HUES48 (cell line): ENCODE measurements at regions not wholly inside any gene's neighbourhood (a gene's known extent, or its start where the extent isn't known, plus 50 kb on each side); places are given as distances from the start of the nearest gene placed in this dataset.

Experiments
- H3K27ac ChIP-seq: one replicate; pipeline ENCODE4 v1.7.0; 2013; ENCODE audit warnings: low read depth, low read length, inconsistent platforms
- H3K27me3 ChIP-seq: 2 replicates; pipeline ENCODE4 v1.6.1; 2013; ENCODE audit warnings: mild to moderate bottlenecking, low read length; ENCODE audit not compliant: control insufficient read depth, insufficient read depth
- H3K36me3 ChIP-seq: 2 replicates; pipeline ENCODE4 v1.6.1; 2013; ENCODE audit warnings: low read length; ENCODE audit not compliant: control insufficient read depth, insufficient read depth
- H3K4me1 ChIP-seq: 2 replicates; pipeline ENCODE4 v1.6.1; 2013; ENCODE audit warnings: mild to moderate bottlenecking, low read length; ENCODE audit not compliant: control insufficient read depth, insufficient read depth
- H3K4me3 ChIP-seq: 2 replicates; pipeline ENCODE4 v1.5.1; 2013; ENCODE audit warnings: mild to moderate bottlenecking, low read depth, low read length
- H3K9ac ChIP-seq: 2 replicates; pipeline ENCODE4 v1.6.1; 2013; ENCODE audit warnings: mild to moderate bottlenecking, low read depth, low read length, moderate library complexity
- H3K9me3 ChIP-seq: 2 replicates; pipeline ENCODE4 v1.6.1; 2013; ENCODE audit warnings: low read length; ENCODE audit not compliant: control insufficient read depth, insufficient read depth

DNA sequence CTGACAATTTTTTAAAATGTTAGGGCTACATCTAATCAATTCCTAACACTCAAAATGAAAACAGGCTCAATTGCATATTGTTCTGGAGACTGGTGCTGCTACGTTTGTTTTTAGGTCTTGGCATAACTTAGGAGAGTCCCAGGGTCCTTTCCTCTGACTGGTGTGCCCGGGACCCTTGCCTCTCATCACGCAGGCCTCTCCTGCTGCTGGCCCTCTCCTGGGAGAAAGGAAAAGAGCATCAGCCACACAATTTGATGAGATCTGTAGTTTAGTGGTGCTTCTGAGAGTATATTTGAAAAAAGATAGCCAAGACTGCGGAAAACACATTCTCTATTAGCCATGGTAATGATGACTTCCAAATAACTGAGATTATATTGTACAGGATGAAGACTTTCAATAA is 380.0 kb downstream of the KLF12 start:
- H3K36me3 ChIP-seq: no peaks in the 10 kb centered on the region
- H3K4me3 ChIP-seq: no peak overlapping the region
- no peak overlapping the region for H3K27ac ChIP-seq
- peaks cover 12% of the 10 kb centered on the region for H3K4me1 ChIP-seq
- H3K9me3 ChIP-seq: no peaks in the 10 kb centered on the region
- no peak overlapping the region for H3K9ac ChIP-seq
- H3K27me3 ChIP-seq: no peaks in the 10 kb centered on the region

DNA sequence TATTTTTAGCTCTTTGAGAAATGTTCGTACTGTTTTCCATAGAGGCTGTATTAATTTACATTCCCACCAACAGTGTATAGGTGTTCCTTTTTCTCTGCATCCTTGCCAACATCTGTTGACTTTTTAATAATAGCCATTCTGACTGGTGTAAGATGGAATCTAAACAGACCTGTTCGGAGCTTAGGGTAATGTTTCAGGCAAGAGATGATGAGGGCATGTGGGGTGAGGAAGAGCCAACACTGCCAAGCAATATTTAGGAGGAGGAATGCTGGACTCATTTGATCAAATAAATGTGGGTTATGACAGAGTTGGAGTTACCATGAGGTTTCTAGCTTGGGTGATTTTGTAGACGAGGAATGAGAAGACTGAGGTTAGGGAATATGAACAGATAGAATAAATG is 382.9 kb downstream of the KLF12 start:
- Histone ChIP-seq H3K27me3 (no peaks in the 10 kb centered on the region), H3K36me3 (no peaks in the 10 kb centered on the region), H3K4me1 (peaks cover 12% of the 10 kb centered on the region), H3K9ac (no peak overlapping the region), H3K27ac (no peak overlapping the region), H3K4me3 (no peak overlapping the region), H3K9me3 (no peaks in the 10 kb centered on the region)

DNA sequence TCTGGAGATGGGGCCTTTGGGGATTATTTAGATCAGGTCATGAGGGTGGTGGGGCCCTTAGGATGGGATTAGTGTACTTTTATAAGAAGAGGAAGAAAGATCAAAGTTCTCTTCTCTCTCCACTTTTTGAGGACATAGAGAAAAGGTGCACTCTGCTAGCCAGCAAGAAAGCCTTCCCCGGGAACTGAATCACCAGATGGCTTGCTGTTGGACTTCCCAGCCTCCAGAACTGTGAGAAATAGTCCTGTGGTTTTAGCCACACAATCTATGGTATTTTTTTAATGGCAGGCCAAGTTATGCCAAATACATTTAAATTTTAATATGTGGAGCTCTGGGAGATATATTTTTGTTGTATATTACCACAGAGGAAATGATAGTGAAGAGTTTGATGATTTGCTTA is 385.8 kb downstream of the KLF12 start:
- H3K9ac ChIP-seq: no peak overlapping the region
- no peaks in the 10 kb centered on the region for H3K27me3 ChIP-seq
- H3K9me3 ChIP-seq: no peaks in the 10 kb centered on the region
- H3K36me3 ChIP-seq: no peaks in the 10 kb centered on the region
- no peak overlapping the region for H3K27ac ChIP-seq
- H3K4me3 ChIP-seq: no peak overlapping the region
- H3K4me1 ChIP-seq: no peaks in the 10 kb centered on the region

DNA sequence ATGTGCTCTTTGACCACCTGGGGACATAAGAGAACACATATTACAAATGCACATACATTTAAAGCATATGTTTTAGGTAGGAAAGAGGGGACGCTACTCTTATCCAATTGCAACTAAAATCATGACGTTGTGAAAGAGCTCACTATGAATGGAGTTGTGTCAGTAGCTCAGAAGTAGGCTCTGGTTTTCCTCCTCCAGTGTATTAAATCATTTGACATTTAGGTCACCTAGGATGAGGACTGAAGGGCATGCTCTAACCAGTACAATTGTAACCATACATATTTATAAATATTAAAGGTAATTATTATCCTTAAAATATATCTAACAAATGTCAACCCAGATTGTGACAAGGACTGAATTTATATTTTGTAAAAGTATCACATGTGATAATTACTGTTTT is 389.0 kb downstream of the KLF12 start:
- no peak overlapping the region for H3K9ac ChIP-seq
- H3K36me3 ChIP-seq: no peaks in the 10 kb centered on the region
- 0 out of 2 replicates have a peak, but pooled peaks cover 14% of the 10 kb centered on the region for H3K4me1 ChIP-seq
- H3K27me3 ChIP-seq: no peaks in the 10 kb centered on the region
- no peak overlapping the region for H3K4me3 ChIP-seq
- H3K9me3 ChIP-seq: no peaks in the 10 kb centered on the region
- no peak overlapping the region for H3K27ac ChIP-seq

DNA sequence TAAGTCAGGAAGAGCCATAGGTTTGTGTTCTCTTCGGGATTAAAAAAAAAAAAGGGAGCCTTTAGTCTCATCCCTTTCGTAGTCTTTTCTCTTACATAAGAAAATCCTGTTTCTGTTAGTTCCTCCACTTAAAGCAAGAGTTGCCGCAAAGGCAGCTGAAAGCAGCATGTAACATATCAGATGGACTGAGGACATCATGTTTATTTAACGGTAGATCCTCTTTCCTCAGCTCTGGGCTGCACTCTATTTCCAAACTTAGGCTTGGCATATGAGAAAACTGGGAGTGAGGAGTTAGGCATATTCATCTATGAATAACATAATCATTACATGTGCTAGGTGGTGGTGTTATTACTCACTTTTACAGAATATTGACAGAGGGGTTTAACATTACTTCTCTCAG is 391.2 kb downstream of the KLF12 start:
- Histone ChIP-seq H3K36me3 (no peaks in the 10 kb centered on the region), H3K9ac (no peak overlapping the region), H3K27me3 (no peaks in the 10 kb centered on the region), H3K4me1 (0 out of 2 replicates have a peak, but pooled peaks cover 14% of the 10 kb centered on the region), H3K27ac (no peak overlapping the region), H3K4me3 (no peak overlapping the region), H3K9me3 (no peaks in the 10 kb centered on the region)

DNA sequence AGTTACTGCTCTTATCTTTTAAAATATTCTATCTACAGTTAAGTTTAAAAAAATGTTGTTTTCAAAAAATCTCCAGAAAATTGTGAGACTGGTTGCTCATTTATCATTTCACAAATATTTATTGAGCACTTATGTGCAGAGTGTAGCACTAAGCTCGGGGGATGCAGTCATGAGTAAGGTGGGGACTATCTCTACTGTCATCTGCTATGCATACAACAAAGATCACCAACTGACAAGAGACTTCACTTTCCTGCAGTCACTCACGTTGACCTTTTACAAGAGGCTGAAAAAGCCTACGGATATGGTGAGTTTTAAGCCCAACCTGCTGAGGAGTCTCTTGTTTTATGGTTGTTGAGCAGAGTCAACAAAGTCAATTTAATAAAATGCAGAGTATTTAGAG is 392.5 kb downstream of the KLF12 start:
- no peaks in the 10 kb centered on the region for H3K36me3 ChIP-seq
- no peak overlapping the region for H3K9ac ChIP-seq
- H3K9me3 ChIP-seq: no peaks in the 10 kb centered on the region
- H3K27ac ChIP-seq: peak overlapping the region; percentile 56
- no peak overlapping the region for H3K4me3 ChIP-seq
- H3K4me1 ChIP-seq: 0 out of 2 replicates have a peak, but pooled peaks cover 14% of the 10 kb centered on the region
- no peaks in the 10 kb centered on the region for H3K27me3 ChIP-seq

DNA sequence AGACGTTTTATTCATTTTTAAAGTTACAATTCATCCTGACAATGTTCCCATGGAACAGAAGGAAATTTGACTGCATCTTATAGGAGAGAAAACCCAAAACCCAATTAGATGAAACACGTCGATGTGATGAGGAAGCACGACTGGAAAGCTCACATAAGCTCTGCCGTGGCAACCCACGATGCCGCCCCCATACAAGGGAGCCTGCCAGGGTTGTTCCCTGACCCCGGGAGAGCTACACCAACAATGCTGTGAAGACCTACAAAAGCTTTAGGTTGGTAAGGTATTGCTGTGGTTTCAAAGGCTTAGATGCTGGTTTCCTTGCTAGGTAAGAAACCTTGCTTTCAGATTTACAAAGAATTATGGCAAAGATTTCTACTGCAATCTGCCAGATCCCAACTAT is 393.1 kb downstream of the KLF12 start:
- Histone ChIP-seq H3K4me3 (no peak overlapping the region), H3K27ac (peak overlapping the region; percentile 56)

DNA sequence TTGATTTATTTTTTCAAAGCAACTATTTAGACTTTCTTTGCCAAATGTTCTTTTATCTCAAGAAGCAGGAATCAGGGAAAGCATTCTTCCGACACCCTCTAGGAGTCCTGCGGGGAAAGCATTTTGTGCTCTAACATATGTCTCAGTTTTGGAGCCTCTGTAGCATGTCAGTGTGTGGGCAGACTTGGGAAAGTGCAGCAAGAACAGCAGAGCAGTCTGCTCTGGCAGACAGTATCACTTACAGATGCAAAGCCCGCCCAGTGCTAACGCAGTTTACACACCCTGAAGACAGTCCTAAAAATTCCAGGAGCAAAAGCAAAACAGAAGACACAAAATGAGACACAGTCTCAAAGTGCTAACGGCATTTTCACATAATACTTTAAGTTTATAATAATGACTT is 393.5 kb downstream of the KLF12 start:
- Histone ChIP-seq H3K4me1 (0 out of 2 replicates have a peak, but pooled peaks cover 14% of the 10 kb centered on the region), H3K9ac (no peak overlapping the region), H3K36me3 (no peaks in the 10 kb centered on the region), H3K27me3 (no peaks in the 10 kb centered on the region), H3K27ac (no peak overlapping the region), H3K9me3 (no peaks in the 10 kb centered on the region), H3K4me3 (no peak overlapping the region)

More for the DNA sequence above, 393.1 kb downstream of the KLF12 start:
- H3K27me3 ChIP-seq: no peaks in the 10 kb centered on the region
- no peaks in the 10 kb centered on the region for H3K36me3 ChIP-seq
- 0 out of 2 replicates have a peak, but pooled peaks cover 14% of the 10 kb centered on the region for H3K4me1 ChIP-seq
- no peaks in the 10 kb centered on the region for H3K9me3 ChIP-seq
- no peak overlapping the region for H3K9ac ChIP-seq

DNA sequence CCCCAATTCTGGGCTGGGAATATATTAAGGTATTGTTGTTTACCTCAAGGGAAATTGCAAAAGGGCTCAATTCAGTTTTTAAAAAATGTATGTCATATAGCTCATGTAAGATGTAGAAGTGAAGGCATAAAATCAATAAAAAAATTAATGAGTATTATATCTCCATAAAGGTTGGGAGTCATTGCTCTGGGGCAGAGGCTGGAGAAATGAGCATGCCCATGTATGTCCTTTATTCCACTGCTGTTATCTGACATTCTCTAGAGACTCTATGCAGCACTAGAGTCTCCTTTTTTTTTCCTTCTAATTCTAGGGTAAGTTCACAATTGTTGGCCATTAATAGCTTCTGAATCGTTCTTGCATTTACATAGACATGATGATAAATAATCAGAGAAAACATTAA is 394.8 kb downstream of the KLF12 start:
- 0 out of 2 replicates have a peak, but pooled peaks cover 14% of the 10 kb centered on the region for H3K4me1 ChIP-seq
- H3K9me3 ChIP-seq: no peaks in the 10 kb centered on the region
- H3K27ac ChIP-seq: no peak overlapping the region
- no peak overlapping the region for H3K9ac ChIP-seq
- H3K36me3 ChIP-seq: no peaks in the 10 kb centered on the region
- H3K27me3 ChIP-seq: no peaks in the 10 kb centered on the region
- H3K4me3 ChIP-seq: no peak overlapping the region

DNA sequence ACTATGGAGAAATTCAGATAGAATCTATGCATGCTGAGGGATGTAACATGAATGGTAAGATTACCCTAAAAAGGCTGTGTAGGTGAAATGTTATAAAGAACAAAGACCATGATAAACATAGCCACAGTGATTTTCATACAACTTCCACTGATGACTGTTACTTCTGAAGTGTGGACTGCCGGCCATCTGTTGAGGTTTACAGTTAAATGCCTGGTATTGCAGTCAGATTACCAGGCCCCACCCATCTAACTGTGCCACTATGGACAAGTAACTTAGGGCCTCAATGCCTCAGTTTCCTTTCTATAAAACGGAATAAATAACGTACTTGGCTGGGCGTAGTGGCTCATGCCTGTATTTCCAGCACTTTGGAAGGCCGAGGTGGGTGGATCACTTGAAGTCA is 395.6 kb downstream of the KLF12 start:
- Histone ChIP-seq H3K4me3 (no peak overlapping the region), H3K27me3 (no peaks in the 10 kb centered on the region), H3K27ac (no peak overlapping the region), H3K9me3 (no peaks in the 10 kb centered on the region), H3K9ac (no peak overlapping the region), H3K4me1 (0 out of 2 replicates have a peak, but pooled peaks cover 14% of the 10 kb centered on the region), H3K36me3 (no peaks in the 10 kb centered on the region)

DNA sequence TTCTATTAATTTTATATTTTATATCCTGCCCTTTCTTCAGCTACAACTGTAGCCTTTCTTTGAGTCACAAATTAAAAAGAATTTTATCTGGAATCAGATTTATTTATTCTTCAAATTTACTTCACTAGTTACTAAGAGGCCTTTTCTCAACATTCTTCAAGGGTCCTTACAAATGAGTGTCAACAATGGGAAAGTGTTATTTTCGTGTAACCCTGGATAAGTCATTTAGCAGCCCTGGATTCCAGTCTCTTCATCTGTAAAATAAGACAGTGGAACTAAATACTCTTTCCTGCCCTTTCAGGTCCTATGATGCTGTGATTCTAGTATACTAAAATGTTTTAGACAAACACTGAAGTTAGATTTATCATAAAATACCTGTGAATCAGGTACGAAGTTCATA is 397.0 kb downstream of the KLF12 start:
- no peak overlapping the region for H3K4me3 ChIP-seq
- no peak overlapping the region for H3K27ac ChIP-seq
- H3K9ac ChIP-seq: no peak overlapping the region
- peaks cover 18% of the 10 kb centered on the region; the same call in 1 of the 2 replicates for H3K4me1 ChIP-seq
- H3K9me3 ChIP-seq: no peaks in the 10 kb centered on the region
- no peaks in the 10 kb centered on the region for H3K27me3 ChIP-seq
- no peaks in the 10 kb centered on the region for H3K36me3 ChIP-seq

DNA sequence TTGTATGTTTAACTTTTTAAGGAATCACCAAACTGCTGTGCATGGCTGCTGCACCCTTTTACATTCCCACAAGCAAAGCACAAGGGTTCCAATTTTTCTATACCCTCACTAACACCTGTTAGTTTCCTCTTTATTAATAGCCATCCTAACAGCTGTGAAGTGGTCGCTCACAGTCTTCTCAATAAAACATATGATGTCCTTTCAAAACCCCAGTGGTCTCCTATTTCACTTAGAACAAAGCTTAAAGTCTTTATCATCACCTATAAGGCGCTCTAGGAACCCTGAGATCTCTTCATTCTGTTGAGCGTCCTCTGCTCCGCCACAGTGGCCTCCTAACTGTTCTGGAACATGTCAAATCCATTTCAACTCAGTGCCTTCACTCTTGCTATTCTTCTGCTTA is 400.5 kb downstream of the KLF12 start:
- Histone ChIP-seq H3K4me3 (no peak overlapping the region), H3K9me3 (no peaks in the 10 kb centered on the region), H3K4me1 (peaks cover 20% of the 10 kb centered on the region), H3K27ac (no peak overlapping the region), H3K27me3 (no peaks in the 10 kb centered on the region), H3K9ac (no peak overlapping the region), H3K36me3 (no peaks in the 10 kb centered on the region)
